Breast epithelium (tissue), 3 donors: ENCODE measurements at regions not wholly inside any gene's neighbourhood (a gene's known extent, or its start where the extent isn't known, plus 50 kb on each side); places are given as distances from the start of the nearest gene placed in this dataset.

Experiments
- POLR2AphosphoS5 ChIP-seq, 3 donors: sonication (generic); formaldehyde crosslinking; IDR thresholded peaks; one replicate each; pipeline ENCODE4 v1.6.1; 2017; ENCODE audit warnings: antibody characterized with exemption in 3 of 3
- TF ChIP-seq, protein P1 (sequence below), 3 donors: fragments of 450-650 bp; IDR thresholded peaks; one replicate each; pipeline ENCODE4 v1.5.1; 2016 to 2017; ENCODE audit warnings: antibody characterized with exemption in 3 of 3, mild to moderate bottlenecking in 3 of 3, moderate library complexity in 3 of 3

DNA sequence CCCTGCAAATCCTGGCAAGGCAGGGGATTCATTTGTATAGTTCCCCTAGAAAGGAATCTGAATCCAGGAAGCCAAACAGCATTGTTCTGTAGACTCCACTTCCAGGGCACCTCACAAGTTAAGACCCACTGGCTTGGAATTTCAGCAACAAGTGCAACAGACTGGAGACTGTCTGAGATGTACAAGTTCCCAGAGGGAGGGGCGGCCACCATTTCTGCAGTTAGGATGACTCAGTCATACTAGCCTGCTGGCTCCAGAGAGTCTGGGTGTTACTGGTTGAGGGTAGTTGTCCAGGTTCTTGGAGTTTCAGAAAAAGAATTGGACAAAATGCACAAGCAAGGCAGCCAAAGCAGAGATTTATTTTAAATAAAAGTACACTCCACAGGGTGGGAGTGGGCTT is 384.2 kb downstream of the DSC3 start:
- TF ChIP-seq, protein P1, sequence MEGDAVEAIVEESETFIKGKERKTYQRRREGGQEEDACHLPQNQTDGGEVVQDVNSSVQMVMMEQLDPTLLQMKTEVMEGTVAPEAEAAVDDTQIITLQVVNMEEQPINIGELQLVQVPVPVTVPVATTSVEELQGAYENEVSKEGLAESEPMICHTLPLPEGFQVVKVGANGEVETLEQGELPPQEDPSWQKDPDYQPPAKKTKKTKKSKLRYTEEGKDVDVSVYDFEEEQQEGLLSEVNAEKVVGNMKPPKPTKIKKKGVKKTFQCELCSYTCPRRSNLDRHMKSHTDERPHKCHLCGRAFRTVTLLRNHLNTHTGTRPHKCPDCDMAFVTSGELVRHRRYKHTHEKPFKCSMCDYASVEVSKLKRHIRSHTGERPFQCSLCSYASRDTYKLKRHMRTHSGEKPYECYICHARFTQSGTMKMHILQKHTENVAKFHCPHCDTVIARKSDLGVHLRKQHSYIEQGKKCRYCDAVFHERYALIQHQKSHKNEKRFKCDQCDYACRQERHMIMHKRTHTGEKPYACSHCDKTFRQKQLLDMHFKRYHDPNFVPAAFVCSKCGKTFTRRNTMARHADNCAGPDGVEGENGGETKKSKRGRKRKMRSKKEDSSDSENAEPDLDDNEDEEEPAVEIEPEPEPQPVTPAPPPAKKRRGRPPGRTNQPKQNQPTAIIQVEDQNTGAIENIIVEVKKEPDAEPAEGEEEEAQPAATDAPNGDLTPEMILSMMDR (IDR thresholded peaks at IDR 0.05) = no peak
- no peak for TF ChIP-seq POLR2AphosphoS5 (IDR thresholded peaks at IDR 0.05)
